NOMO-1 treated with DMSO at 0.1 percent for 48 hours (cell line): ENCODE measurements at regions not wholly inside any gene's neighbourhood (a gene's known extent, or its start where the extent isn't known, plus 50 kb on each side); places are given as distances from the start of the nearest gene placed in this dataset.
"Not testable (repeated sequence)": the region's sequence is repeated elsewhere in the genome, so short reads cannot be mapped to it uniquely, and the experiment has no call there.

ENCODE experiments used
- DNase-seq: peaks from one replicate; lab custom pipeline; 2025; ENCODE audit not compliant: unreplicated experiment; lab: John Stamatoyannopoulos, UW

- no peak for DNase-seq
Measured at GRCh38 chr21:21845901-21846300, 847.7 kb downstream of the NCAM2 start.

GRCh38 chr21:21851205-21851604 lies 853.0 kb downstream of the NCAM2 start:
- no peak for DNase-seq

DNA sequence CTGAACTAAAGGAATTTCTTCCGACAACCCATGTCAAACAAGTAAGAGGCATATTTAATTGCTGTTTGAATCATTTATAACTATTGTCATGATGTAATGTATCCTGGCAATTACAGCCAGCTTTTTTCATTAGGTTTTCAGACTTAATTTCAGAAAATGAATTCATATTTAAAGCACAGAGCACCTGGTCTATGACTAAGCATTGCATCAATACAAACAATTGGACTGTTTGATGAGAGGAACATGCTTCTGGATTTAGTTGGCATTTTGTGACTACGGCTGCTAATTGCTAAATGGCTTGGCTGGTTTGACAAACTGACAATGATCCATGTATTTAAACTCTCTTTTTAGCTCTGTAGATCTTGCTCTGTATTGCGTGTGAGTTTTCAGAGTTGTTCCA lies 853.4 kb downstream of the NCAM2 start:
- DNase-seq: no peak

GRCh38 chr21:21858502-21859334 lies 860.5 kb downstream of the NCAM2 start:
- no peak for DNase-seq

DNA sequence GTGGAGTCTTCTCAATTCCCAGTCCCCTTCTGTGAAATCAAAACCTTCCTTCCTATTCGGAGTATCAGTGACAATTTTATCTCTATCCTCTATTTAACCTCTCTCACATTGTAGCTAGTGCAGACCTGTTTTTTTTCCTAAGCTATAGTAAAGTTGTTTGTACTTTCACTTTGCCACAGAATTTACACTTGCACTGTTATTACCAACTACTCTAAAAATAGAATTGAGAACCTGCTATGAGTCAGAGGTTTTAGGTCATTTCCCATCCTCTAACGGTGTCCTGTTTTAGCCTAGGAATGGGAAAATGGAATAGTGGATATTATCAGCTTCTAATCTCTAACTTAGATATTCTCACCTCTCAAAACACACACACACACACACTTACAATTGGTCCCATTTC lies 862.7 kb downstream of the NCAM2 start:
- DNase-seq: peak; percentile 7

DNA sequence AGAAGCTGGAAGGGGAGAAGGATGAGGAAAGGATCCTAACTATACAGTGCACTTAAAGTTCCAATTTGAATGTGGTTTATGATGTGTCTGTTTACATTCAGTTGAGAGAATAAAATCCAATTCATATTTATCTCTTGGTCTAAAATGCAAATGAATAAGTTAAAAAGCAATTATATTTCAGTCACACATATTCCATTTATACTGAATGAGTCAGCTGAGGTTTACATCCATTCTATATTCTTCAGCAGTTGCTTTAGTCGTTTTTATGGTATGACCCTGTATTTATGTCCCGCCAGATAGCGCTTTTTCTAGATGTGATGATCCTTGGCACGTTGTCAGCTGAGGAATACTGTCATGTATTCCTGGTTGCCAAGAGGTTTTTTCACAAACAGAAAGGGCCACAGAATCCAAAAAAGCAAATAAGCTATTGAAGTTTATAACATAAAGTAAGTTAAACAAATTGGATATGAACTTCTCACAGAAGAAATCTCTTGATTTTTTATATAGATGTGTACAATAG lies 866.2 kb downstream of the NCAM2 start:
- no peak for DNase-seq

- DNase-seq: no peak
Measured at GRCh38 chr21:21897275-21897883, 899.2 kb downstream of the NCAM2 start.

DNA sequence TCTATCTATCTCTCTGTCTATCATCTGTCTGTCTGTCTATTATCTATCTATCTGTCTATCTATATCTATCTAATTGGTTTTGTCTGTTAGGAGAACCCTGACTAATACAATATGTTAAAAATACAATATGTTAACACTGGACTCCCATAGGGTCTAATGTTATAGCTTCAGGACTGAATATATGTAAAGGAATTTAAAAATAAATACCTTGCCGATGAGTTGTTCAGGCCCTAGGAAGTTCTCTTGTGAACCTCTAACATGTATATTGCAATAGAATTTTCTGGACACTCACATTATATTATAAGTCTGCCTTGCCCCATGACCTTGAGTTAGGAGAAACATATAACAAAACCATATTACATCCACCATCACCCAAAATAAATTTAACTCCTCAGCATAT lies 900.6 kb downstream of the NCAM2 start:
- DNase-seq: no peak

GRCh38 chr21:21902416-21902815 lies 904.2 kb downstream of the NCAM2 start:
- not testable (repeated sequence) for DNase-seq

GRCh38 chr21:21907271-21907670 lies 909.1 kb downstream of the NCAM2 start:
- DNase-seq: no peak

GRCh38 chr21:21915816-21916215 lies 917.6 kb downstream of the NCAM2 start:
- no peak for DNase-seq

DNA sequence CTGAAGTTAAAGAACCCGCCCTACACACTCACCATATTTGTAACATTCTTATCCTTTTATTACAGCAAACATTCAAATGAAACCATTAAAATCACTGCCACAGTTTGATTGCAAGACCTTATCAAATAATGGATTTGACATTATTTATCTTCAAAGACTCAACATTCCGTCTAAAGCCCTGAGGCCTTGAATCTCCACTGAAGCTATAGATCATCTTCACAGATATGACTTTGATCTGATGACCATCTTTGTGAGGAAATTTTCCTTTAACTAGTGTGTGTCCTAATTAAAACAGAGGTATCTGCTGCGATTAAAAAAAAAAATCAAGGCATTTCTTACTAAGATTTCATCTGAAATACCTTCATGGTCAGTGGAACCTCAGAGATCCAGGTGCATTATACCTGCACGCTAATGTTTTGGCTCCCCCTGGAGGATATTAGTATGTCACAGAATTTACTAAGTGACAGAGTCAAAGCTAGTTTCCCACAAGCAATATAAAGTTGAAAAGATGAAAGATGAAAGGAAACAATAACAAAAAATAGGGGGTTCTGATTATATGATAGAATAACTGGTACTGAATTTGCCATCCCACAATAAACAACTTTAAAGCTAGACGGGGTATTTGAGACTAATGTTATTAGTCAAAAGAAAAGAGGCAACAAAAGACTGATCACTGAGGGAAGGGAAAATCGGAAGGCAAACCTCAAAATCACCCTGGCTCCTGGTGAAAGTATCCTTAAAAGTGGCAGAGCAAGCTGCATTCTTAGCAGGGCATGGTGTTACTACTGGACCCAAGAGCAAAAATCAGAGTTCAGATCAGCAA lies 923.4 kb downstream of the NCAM2 start:
- DNase-seq: no peak

DNA sequence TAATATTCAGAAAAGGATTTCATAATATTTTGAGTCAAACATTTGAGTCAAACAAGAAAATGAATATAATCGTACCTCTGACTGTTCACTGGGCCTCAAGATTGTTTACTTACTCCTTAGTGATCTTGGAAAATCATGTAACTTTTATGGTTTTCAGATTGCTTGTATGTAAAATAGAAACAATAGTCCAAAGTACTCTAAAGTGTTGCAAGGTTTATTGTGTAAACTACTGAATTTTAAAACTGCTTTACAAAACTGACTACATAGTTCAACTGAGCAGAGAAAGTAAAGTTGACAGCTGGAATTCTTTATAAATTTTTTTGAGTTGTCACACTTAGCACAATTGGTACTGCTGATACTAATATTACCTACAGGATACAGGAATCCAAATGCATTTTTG lies 931.0 kb downstream of the NCAM2 start:
- DNase-seq: no peak

- DNase-seq: no peak
Measured at GRCh38 chr21:21929789-21930188, 931.6 kb downstream of the NCAM2 start.

DNA sequence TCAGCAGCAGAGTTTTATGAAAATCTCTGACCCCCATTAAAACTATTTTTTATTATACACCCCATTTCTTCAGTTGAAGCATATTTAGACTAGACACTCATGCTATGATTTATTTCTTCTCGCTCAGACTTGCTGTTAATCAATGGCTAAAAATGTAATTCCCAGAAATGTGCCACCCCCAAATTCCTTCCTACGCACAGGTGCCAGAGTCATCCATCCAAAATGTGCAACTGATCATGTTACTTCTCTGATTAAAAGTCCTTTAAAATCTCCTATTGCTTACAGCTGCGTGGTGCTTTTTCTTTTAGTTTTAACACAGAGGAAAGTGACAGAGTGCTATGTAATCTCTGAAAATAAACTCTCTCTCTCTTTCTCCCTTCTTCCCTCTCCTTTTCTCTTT lies 954.4 kb downstream of the NCAM2 start:
- DNase-seq: no peak

DNA sequence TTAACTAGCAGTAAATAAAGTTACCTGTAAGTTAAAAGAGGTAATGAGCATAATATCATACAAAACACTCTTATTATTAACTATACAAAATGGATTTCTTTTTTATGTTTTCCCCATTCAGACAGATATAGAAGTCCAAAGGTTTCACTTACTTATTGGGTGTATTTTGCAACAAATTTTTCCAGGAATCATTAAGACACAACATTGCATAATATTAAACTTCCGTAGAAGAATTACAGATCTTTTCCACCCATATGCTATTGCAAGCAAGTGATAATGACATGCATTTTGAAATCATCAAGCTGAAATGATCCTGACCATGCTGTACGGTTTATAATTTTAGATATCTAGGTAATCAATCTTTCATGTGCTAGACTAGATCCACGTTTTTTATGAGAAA lies 957.0 kb downstream of the NCAM2 start:
- DNase-seq: no peak

- no peak for DNase-seq
Measured at GRCh38 chr21:21957490-21957889, 959.3 kb downstream of the NCAM2 start.

GRCh38 chr21:21963911-21964310 lies 965.7 kb downstream of the NCAM2 start:
- no peak for DNase-seq

DNA sequence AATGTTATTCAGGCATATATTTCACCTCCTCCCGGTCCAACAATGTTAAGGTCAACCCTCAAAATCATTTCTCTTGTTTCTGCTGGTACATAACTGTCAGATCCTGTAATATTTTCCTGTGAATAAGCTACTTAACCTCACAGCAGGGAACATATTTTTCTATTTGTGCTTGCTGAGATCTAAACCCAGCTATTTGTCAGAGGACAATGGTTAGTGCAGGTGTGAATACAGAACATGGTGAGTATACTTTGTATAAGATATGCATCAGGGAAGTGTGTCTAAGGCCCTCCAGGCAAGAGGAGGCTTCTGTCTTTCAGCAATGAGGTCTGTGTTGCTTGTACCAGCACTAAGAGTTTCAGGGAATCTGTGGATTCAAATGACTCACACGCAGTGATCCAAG lies 970.6 kb downstream of the NCAM2 start:
- no peak for DNase-seq

DNA sequence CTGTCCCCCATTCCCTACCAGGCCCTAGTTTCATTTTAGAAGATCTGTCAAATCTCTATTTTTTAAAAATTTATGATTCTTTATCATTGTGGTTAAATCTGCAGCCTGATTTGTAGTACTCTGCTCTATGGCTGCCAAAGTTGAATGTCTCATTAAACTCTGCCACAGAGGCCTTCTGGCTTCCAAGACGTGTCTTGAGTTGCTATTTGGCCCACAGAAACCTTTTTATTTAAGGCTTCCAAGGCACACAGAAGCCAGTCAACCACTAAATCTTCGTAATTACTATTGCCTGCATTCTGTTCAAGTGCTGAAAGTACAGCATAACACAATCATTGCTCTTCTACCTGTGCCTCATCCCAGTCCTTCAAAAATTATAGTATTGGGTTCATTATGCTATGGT lies 971.0 kb downstream of the NCAM2 start:
- no peak for DNase-seq

DNA sequence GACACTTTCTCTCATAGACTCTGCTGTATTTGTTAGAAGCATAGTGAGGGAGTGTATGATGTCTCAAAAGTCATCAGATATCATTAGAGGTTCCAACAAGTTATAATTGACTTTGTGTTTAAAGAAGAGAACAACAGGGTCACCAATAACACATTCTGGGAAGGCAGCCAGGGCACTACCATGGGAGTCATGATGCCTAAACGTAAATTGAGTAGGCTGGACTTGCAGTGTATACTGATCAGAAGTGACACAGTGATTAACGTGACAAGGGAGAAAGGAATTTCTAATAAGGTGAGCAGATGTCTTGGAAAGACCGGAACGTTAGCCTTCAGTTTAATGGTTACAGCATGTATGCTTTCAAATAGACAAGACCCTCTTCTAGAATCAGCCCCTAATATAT lies 973.2 kb downstream of the NCAM2 start:
- no peak for DNase-seq

- no peak for DNase-seq
Measured at GRCh38 chr21:21973806-21974205, 975.6 kb downstream of the NCAM2 start.
